Loucy (cell line): ENCODE measurements at regions not wholly inside any gene's neighbourhood (a gene's known extent, or its start where the extent isn't known, plus 50 kb on each side); places are given as distances from the start of the nearest gene placed in this dataset.

Experiments used
- EZH2phosphoT487 ChIP-seq: fragments of 200-600 bp; IDR thresholded peaks from 2 replicates; pipeline ENCODE4 v1.6.1; 2018; ENCODE audit warnings: antibody characterized with exemption, mild to moderate bottlenecking, moderate library complexity, borderline replicate concordance
- TF ChIP-seq, protein P1 (sequence below): fragments of 200-600 bp; sonication (generic); conservative IDR thresholded peaks from 2 replicates; pipeline ENCODE4 v1.5.1; 2014; ENCODE audit warnings: mild to moderate bottlenecking, antibody characterized with exemption, low read length

DNA sequence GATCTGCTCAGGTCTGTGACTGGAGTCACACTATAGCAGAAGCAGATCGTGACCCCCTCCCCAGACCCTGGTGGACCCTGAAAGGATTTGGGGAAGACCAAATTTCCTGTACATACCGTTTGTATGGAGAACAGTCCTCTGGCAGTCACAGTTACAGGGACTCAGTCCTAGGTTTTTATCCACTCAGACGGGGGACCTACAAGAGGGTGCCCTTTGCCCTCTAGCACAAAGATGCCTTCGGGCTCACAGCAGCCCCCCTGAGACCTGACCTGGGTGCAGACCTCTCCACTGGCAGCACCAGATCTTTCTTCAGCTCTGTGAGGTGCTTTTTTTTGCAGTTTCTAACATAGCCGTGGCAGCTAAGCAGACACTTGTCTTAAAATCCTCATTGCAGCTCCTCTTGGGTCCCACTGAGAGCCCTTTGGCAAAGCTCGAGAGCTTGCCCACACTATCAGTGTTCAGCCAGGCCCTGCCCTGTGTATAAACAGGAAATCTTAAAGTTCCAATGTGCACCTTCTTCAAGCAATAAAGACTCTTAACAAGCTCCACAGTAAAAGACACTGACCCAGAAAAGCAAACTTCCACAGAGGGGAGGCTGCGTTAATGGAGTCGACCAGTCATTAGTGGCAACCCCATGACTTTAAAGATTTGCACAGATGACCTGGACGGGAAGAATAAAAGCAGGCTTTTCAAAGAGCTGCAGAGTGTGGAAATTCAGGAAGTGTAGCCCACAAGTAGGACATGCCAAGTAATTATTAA lies 71.8 kb upstream of the LHFPL2 start:
- TF ChIP-seq EZH2phosphoT487: no peak
- TF ChIP-seq, protein P1, sequence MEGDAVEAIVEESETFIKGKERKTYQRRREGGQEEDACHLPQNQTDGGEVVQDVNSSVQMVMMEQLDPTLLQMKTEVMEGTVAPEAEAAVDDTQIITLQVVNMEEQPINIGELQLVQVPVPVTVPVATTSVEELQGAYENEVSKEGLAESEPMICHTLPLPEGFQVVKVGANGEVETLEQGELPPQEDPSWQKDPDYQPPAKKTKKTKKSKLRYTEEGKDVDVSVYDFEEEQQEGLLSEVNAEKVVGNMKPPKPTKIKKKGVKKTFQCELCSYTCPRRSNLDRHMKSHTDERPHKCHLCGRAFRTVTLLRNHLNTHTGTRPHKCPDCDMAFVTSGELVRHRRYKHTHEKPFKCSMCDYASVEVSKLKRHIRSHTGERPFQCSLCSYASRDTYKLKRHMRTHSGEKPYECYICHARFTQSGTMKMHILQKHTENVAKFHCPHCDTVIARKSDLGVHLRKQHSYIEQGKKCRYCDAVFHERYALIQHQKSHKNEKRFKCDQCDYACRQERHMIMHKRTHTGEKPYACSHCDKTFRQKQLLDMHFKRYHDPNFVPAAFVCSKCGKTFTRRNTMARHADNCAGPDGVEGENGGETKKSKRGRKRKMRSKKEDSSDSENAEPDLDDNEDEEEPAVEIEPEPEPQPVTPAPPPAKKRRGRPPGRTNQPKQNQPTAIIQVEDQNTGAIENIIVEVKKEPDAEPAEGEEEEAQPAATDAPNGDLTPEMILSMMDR: no peak
